ENCODE measurements at regions not wholly inside any gene's neighbourhood (a gene's known extent, or its start where the extent isn't known, plus 50 kb on each side); places are given as distances from the start of the nearest gene placed in this dataset.

GRCh38 chr4:110821186-110821585, 198.3 kb upstream of the PITX2 start:
- H3K27me3 ChIP-seq: no peaks in the 10 kb centered on the region
- H3K4me3 ChIP-seq: no peak overlapping the region
- intact Hi-C loops (cut with DNase I): no loop called here
- no peak for TF ChIP-seq CTCF (IDR thresholded peaks at IDR 0.05)
- DNase-seq (ENCODE audit: low spot score in 2 of 2): no peak
- H3K9me3 ChIP-seq: no peaks in the 10 kb centered on the region
- no peaks in the 10 kb centered on the region for H3K4me1 ChIP-seq
- H3K36me3 ChIP-seq: no peaks in the 10 kb centered on the region
- no peak overlapping the region for H3K27ac ChIP-seq

GRCh38 chr4:110823251-110823650, 200.4 kb upstream of the PITX2 start:
- no peaks in the 10 kb centered on the region for H3K4me1 ChIP-seq
- no peak overlapping the region for H3K27ac ChIP-seq
- no peak overlapping the region for H3K4me3 ChIP-seq
- H3K36me3 ChIP-seq: no peaks in the 10 kb centered on the region
- TF ChIP-seq CTCF (IDR thresholded peaks at IDR 0.05): no peak
- intact Hi-C loops (cut with DNase I): no loop called here
- H3K9me3 ChIP-seq: no peaks in the 10 kb centered on the region
- H3K27me3 ChIP-seq: no peaks in the 10 kb centered on the region
- no peak for DNase-seq (ENCODE audit: low spot score in 2 of 2)

- no peak overlapping the region for H3K4me3 ChIP-seq
- no peak for DNase-seq (ENCODE audit: low spot score in 2 of 2)
- no peaks in the 10 kb centered on the region for H3K36me3 ChIP-seq
- no peaks in the 10 kb centered on the region for H3K4me1 ChIP-seq
- no peaks in the 10 kb centered on the region for H3K9me3 ChIP-seq
- no peaks in the 10 kb centered on the region for H3K27me3 ChIP-seq
- intact Hi-C loops (cut with DNase I): no loop called here
- H3K27ac ChIP-seq: no peak overlapping the region
- no peak for TF ChIP-seq CTCF (IDR thresholded peaks at IDR 0.05)
Measured at GRCh38 chr4:110824344-110824743, 201.5 kb upstream of the PITX2 start.

- no peaks in the 10 kb centered on the region for H3K36me3 ChIP-seq
- H3K4me3 ChIP-seq: no peak overlapping the region
- H3K27ac ChIP-seq: no peak overlapping the region
- no peaks in the 10 kb centered on the region for H3K4me1 ChIP-seq
- no peak for DNase-seq (ENCODE audit: low spot score in 2 of 2)
- H3K27me3 ChIP-seq: no peaks in the 10 kb centered on the region
- intact Hi-C loops (cut with DNase I): no loop called here
- no peak for TF ChIP-seq CTCF (IDR thresholded peaks at IDR 0.05)
- H3K9me3 ChIP-seq: no peaks in the 10 kb centered on the region
Measured at GRCh38 chr4:110826656-110827055, 203.8 kb upstream of the PITX2 start.

GRCh38 chr4:110830461-110830860, 207.6 kb upstream of the PITX2 start:
- H3K27ac ChIP-seq: no peak overlapping the region
- no peaks in the 10 kb centered on the region for H3K36me3 ChIP-seq
- no peaks in the 10 kb centered on the region for H3K27me3 ChIP-seq
- H3K9me3 ChIP-seq: no peaks in the 10 kb centered on the region
- H3K4me1 ChIP-seq: no peaks in the 10 kb centered on the region
- intact Hi-C loops (cut with DNase I): no loop called here
- no peak for DNase-seq (ENCODE audit: low spot score in 2 of 2)
- TF ChIP-seq CTCF (IDR thresholded peaks at IDR 0.05): no peak
- H3K4me3 ChIP-seq: no peak overlapping the region

GRCh38 chr4:110837896-110838450, 215.1 kb upstream of the PITX2 start:
- no peaks in the 10 kb centered on the region for H3K36me3 ChIP-seq
- H3K4me3 ChIP-seq: no peak overlapping the region
- no peak for TF ChIP-seq CTCF (IDR thresholded peaks at IDR 0.05)
- H3K9me3 ChIP-seq: no peaks in the 10 kb centered on the region
- H3K27ac ChIP-seq: no peak overlapping the region
- DNase-seq (ENCODE audit: low spot score in 2 of 2): no peak
- intact Hi-C loops (cut with DNase I): no loop called here
- no peaks in the 10 kb centered on the region for H3K27me3 ChIP-seq
- no peaks in the 10 kb centered on the region for H3K4me1 ChIP-seq
